ENCODE measurements at regions not wholly inside any gene's neighbourhood (a gene's known extent, or its start where the extent isn't known, plus 50 kb on each side); places are given as distances from the start of the nearest gene placed in this dataset.

DNA sequence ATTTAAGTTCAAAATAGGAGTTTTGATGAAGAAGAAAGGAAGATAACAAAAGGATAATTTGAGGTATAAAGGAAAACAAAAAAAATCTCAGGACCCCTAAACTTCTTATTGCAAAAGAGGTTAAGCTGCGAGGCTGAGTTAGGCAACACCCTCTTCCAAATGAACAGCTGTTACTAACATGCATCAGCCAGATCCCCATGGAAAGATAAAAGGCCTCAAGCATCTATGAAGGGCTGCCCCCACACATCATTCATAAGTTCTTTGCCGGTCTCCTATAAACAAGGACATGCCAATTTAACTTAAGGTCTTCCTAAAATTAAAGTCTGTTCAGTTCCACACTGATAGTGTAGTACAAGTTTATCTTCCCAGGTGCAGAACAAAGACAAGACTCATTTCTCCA lies 75.8 kb upstream of the IMMP2L start:
- H3K9me3 ChIP-seq (ENCODE audit: low read length) = no peaks in the 10 kb centered on the region
- DNase-seq (no peak), ATAC-seq (no peak)
- intact Hi-C loops (cut with micrococcal nuclease) = no loop called here
- BruUV-seq (replicated peaks) = no TSS peak
- H3K79me2 ChIP-seq (ENCODE audit: low read length) = no peaks in the 10 kb centered on the region
- TF ChIP-seq EZH2phosphoT487 (IDR thresholded peaks at IDR 0.05; ENCODE audit: borderline replicate concordance, low read length) (no peak), EZH2 (IDR thresholded peaks at IDR 0.05; ENCODE audit: low read length, unreplicated experiment) (no peak)
- TF ChIP-seq, protein P1, sequence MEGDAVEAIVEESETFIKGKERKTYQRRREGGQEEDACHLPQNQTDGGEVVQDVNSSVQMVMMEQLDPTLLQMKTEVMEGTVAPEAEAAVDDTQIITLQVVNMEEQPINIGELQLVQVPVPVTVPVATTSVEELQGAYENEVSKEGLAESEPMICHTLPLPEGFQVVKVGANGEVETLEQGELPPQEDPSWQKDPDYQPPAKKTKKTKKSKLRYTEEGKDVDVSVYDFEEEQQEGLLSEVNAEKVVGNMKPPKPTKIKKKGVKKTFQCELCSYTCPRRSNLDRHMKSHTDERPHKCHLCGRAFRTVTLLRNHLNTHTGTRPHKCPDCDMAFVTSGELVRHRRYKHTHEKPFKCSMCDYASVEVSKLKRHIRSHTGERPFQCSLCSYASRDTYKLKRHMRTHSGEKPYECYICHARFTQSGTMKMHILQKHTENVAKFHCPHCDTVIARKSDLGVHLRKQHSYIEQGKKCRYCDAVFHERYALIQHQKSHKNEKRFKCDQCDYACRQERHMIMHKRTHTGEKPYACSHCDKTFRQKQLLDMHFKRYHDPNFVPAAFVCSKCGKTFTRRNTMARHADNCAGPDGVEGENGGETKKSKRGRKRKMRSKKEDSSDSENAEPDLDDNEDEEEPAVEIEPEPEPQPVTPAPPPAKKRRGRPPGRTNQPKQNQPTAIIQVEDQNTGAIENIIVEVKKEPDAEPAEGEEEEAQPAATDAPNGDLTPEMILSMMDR (conservative IDR thresholded peaks at IDR 0.05; ENCODE audit: low read depth, low read length) = no peak
- H3K27me3 ChIP-seq (ENCODE audit: low read length) = no peaks in the 10 kb centered on the region
- no peaks in the 10 kb centered on the region for H3K9me2 ChIP-seq (replicated peaks; ENCODE audit: low read length)
- POLR2A ChIA-PET (ENCODE audit: unreplicated experiment) = no interaction called here
- CTCF ChIA-PET = no interaction called here
- no peaks in the 10 kb centered on the region for H3K4me1 ChIP-seq (ENCODE audit: insufficient read depth, low read length)
- no peak overlapping the region for H3K4me2 ChIP-seq (ENCODE audit: low read length)
- H4K20me1 ChIP-seq (ENCODE audit: low read length) = no peaks in the 10 kb centered on the region
- no peak overlapping the region for H3K9ac ChIP-seq (ENCODE audit: low read length)
- no peak overlapping the region for H2AFZ ChIP-seq (ENCODE audit: low read length)
- no peaks in the 10 kb centered on the region for H3K36me3 ChIP-seq (ENCODE audit: low read depth, low read length)
- H3F3A ChIP-seq (ENCODE audit: low read length, unreplicated experiment) = no peaks in the 10 kb centered on the region
- no peak overlapping the region for H3K27ac ChIP-seq (ENCODE audit: low read length)
- no peak overlapping the region for H3K4me3 ChIP-seq (ENCODE audit: low read length)

DNA sequence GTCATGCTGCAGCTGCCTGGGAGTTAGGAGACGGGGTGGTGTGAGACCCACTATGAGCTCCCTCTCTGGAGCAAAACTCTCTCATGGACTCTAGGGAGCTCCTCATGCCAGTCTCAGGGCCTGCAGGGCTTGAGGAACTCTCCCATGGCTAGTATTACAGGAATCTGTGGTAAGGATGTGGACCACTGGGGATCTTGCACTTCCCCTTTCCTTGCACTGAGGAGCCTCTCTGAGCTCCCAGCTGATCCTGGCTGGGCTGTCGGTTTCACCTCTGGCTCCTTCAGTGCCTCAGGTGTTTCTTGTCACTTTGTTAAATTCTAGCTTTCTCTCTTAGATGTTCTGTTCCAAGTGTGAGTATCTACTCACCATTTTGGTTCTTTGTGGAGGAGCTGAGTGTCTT lies 71.6 kb upstream of the IMMP2L start:
- Histone ChIP-seq H3K9me3 (ENCODE audit: low read length) (no peaks in the 10 kb centered on the region; the same call in 1 of the 2 replicates), H2AFZ (ENCODE audit: low read length) (no peak overlapping the region), H3K4me3 (ENCODE audit: low read length) (no peak overlapping the region), H3K4me2 (ENCODE audit: low read length) (no peak overlapping the region), H4K20me1 (ENCODE audit: low read length) (no peaks in the 10 kb centered on the region), H3K9ac (ENCODE audit: low read length) (no peak overlapping the region), H3K27ac (ENCODE audit: low read length) (no peak overlapping the region), H3F3A (ENCODE audit: low read length, unreplicated experiment) (no peaks in the 10 kb centered on the region), H3K9me2 (replicated peaks; ENCODE audit: low read length) (no peaks in the 10 kb centered on the region), H3K27me3 (ENCODE audit: low read length) (no peaks in the 10 kb centered on the region), H3K79me2 (ENCODE audit: low read length) (no peaks in the 10 kb centered on the region), H3K4me1 (ENCODE audit: insufficient read depth, low read length) (no peaks in the 10 kb centered on the region), H3K36me3 (ENCODE audit: low read depth, low read length) (no peaks in the 10 kb centered on the region)
- ChIA-PET CTCF (no interaction called here), POLR2A (ENCODE audit: unreplicated experiment) (interaction anchor here (0.5 kb wide), 1 partner anchor 12 kb away, joined by 5 read pairs; no protein-coding TSS in a partner anchor)
- TF ChIP-seq EZH2 (IDR thresholded peaks at IDR 0.05; ENCODE audit: low read length, unreplicated experiment) (no peak), EZH2phosphoT487 (IDR thresholded peaks at IDR 0.05; ENCODE audit: borderline replicate concordance, low read length) (no peak)
- TF ChIP-seq, protein P1 (conservative IDR thresholded peaks at IDR 0.05; ENCODE audit: low read depth, low read length) = no peak
- DNase-seq = no peak
- intact Hi-C loops (cut with micrococcal nuclease) = no loop called here
- no TSS peak for BruUV-seq (replicated peaks)
- ATAC-seq = no peak

DNA sequence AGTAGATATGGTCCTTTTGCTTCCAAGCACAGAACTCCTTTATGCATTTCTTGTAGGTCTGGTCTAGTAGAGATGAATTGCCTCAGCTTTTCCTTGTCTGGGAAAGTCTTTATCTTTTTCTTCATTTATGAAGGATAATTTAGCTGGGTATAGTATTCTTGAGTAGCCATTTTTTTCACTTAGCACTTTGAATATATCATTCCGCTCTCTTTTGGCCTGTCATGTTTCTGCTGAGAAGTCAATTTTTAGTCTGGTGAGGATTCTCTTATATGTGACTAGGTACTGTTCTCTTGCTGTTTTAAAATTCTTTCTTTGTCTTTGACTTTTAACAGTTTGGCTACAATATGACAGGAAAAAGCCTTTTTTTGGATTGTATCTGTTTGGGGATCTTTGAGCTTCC lies 68.6 kb upstream of the IMMP2L start:
- no peaks in the 10 kb centered on the region for H3K27me3 ChIP-seq (ENCODE audit: low read length)
- H3K9ac ChIP-seq (ENCODE audit: low read length) = no peak overlapping the region
- no peak overlapping the region for H3K27ac ChIP-seq (ENCODE audit: low read length)
- no peaks in the 10 kb centered on the region for H4K20me1 ChIP-seq (ENCODE audit: low read length)
- H3K4me2 ChIP-seq (ENCODE audit: low read length) = no peak overlapping the region
- H3K79me2 ChIP-seq (ENCODE audit: low read length) = no peaks in the 10 kb centered on the region
- no peak for TF ChIP-seq EZH2 (IDR thresholded peaks at IDR 0.05; ENCODE audit: low read length, unreplicated experiment)
- TF ChIP-seq, protein P1 (conservative IDR thresholded peaks at IDR 0.05; ENCODE audit: low read depth, low read length) = no peak
- TF ChIP-seq EZH2phosphoT487 (IDR thresholded peaks at IDR 0.05; ENCODE audit: borderline replicate concordance, low read length) = no peak
- no peaks in the 10 kb centered on the region for H3K36me3 ChIP-seq (ENCODE audit: low read depth, low read length)
- intact Hi-C loops (cut with micrococcal nuclease) = no loop called here
- BruUV-seq (replicated peaks) = no TSS peak
- no peaks in the 10 kb centered on the region; the same call in 1 of the 2 replicates for H3K9me3 ChIP-seq (ENCODE audit: low read length)
- H3F3A ChIP-seq (ENCODE audit: low read length, unreplicated experiment) = no peaks in the 10 kb centered on the region
- ChIA-PET CTCF (no interaction called here), POLR2A (ENCODE audit: unreplicated experiment) (no interaction called here)
- H3K4me1 ChIP-seq (ENCODE audit: insufficient read depth, low read length) = no peaks in the 10 kb centered on the region
- ATAC-seq = no peak
- H3K9me2 ChIP-seq (replicated peaks; ENCODE audit: low read length) = no peaks in the 10 kb centered on the region
- H2AFZ ChIP-seq (ENCODE audit: low read length) = no peak overlapping the region
- DNase-seq = no peak
- no peak overlapping the region for H3K4me3 ChIP-seq (ENCODE audit: low read length)

Measured in PC-3 (cell line).